H1 (cell line): ENCODE measurements at regions not wholly inside any gene's neighbourhood (a gene's known extent, or its start where the extent isn't known, plus 50 kb on each side); places are given as distances from the start of the nearest gene placed in this dataset.

Experiments used
- CTCF ChIA-PET: fragments of 300-600 bp; sonication (Branson Sonifier 250); formaldehyde crosslinking; loops from one replicate; lab custom pipeline; 2021; ENCODE audit not compliant: partially characterized antibody; lab: Charles Lee
- POLR2A ChIA-PET: fragments of 300-600 bp; sonication (Branson Sonifier 250); formaldehyde crosslinking; loops from one replicate; lab custom pipeline; 2021; ENCODE audit warnings: inconsistent platforms; ENCODE audit not compliant: partially characterized antibody; lab: Charles Lee
- DNase-seq, 2 experiments: peaks; one replicate each; pipeline versions ENCODE4 v3.0.0 to v3.0.0-alpha.2; 2010 to 2022; ENCODE audit warnings: low spot score in 2 of 2, low read depth in 1 of 2, mixed read lengths in 1 of 2
- FAIRE-seq: peaks from 2 replicates; lab custom pipeline; 2011; peaks lifted over from hg19 to GRCh38; lab: Jason Lieb, UNC
- H2AFZ ChIP-seq: 2 replicates; pipeline ENCODE4 v1.8.1; 2012; ENCODE audit warnings: low read length, inconsistent platforms
- H2AK5ac ChIP-seq: 2 replicates; pipeline ENCODE4 v1.6.1; 2013; ENCODE audit warnings: low read depth, low read length
- H2BK120ac ChIP-seq: replicated peaks from 2 replicates; pipeline ENCODE3; 2013; ENCODE audit warnings: low read depth, low read length, inconsistent platforms
- H2BK12ac ChIP-seq: 2 replicates; pipeline ENCODE4 v1.6.1; 2013; ENCODE audit warnings: low read depth, low read length
- H2BK15ac ChIP-seq: 2 replicates; pipeline ENCODE4 v1.6.1; 2013; ENCODE audit warnings: low read length
- H2BK20ac ChIP-seq: 2 replicates; pipeline ENCODE4 v1.6.1; 2013; ENCODE audit warnings: low read length
- H2BK5ac ChIP-seq: 2 replicates; pipeline ENCODE4 v1.6.1; 2013; ENCODE audit warnings: low read depth, low read length
- H3K14ac ChIP-seq: 2 replicates; pipeline ENCODE4 v1.6.1; 2013; ENCODE audit warnings: inconsistent platforms; ENCODE audit not compliant: insufficient read length
- H3K18ac ChIP-seq: 2 replicates; pipeline ENCODE4 v1.6.1; 2013; ENCODE audit warnings: low read length; ENCODE audit errors: extremely low read depth
- H3K23ac ChIP-seq: 2 replicates; pipeline ENCODE4 v1.6.1; 2013; ENCODE audit warnings: inconsistent platforms; ENCODE audit not compliant: insufficient read length
- H3K23me2 ChIP-seq: 2 replicates; pipeline ENCODE4 v1.6.1; 2013; ENCODE audit warnings: low read depth, low read length
- H3K27ac ChIP-seq: 2 replicates; pipeline ENCODE4 v1.6.1; 2011; ENCODE audit warnings: low read depth, low read length, inconsistent platforms
- H3K27me3 ChIP-seq, 4 experiments: replicated peaks in 1 of 4; 1 replicate in 1 of 4; 2 replicates in 3 of 4; pipeline versions ENCODE4 v1.6.1 to v1.8.1; 2011 to 2013; ENCODE audit warnings: low read length in 3 of 4, mild to moderate bottlenecking in 3 of 4, inconsistent platforms in 2 of 4, mixed read lengths in 2 of 4, moderate library complexity in 1 of 4; ENCODE audit not compliant: control insufficient read depth in 3 of 4, insufficient read depth in 3 of 4; ENCODE audit errors: extremely low read depth in 1 of 4
- H3K36me3 ChIP-seq, 4 experiments: 2 replicates each; pipeline versions ENCODE4 v1.6.1 to v1.8.1; 2011 to 2013; ENCODE audit warnings: mild to moderate bottlenecking in 4 of 4, low read length in 3 of 4, moderate library complexity in 2 of 4, control low read depth in 1 of 4, inconsistent platforms in 1 of 4; ENCODE audit not compliant: insufficient read depth in 4 of 4, control insufficient read depth in 2 of 4
- H3K4ac ChIP-seq: replicated peaks from 2 replicates; pipeline ENCODE3; 2013; ENCODE audit warnings: low read length, low read depth, mixed read lengths, inconsistent platforms; ENCODE audit not compliant: insufficient read length
- H3K4me1 ChIP-seq, 4 experiments: replicated peaks in 1 of 4; 1 replicate in 1 of 4; 2 replicates in 3 of 4; pipeline versions ENCODE4 v1.6.1 to v1.8.1; 2011 to 2013; ENCODE audit warnings: low read length in 3 of 4, inconsistent platforms in 2 of 4, mixed read lengths in 1 of 4; ENCODE audit not compliant: insufficient read depth in 4 of 4, control insufficient read depth in 3 of 4
- H3K4me2 ChIP-seq, 2 experiments: 2 replicates each; pipeline versions ENCODE4 v1.6.1 to v1.8.1; 2011 to 2013; ENCODE audit warnings: low read depth in 2 of 2, low read length in 2 of 2, control low read depth in 1 of 2, inconsistent platforms in 1 of 2, mild to moderate bottlenecking in 1 of 2; ENCODE audit not compliant: insufficient read depth in 1 of 2
- H3K4me3 ChIP-seq, 4 experiments: fragments of 200-600, 300-600 bp in 1 of 4; sonication (generic), shearing (Covaris generic), sonication (Bioruptor Twin) in 1 of 4; 2 replicates each; pipeline versions ENCODE4 v1.5.1 to v1.8.1; 2011 to 2016; ENCODE audit warnings: low read length in 4 of 4, low read depth in 3 of 4, control low read depth in 2 of 4, inconsistent platforms in 2 of 4, mild to moderate bottlenecking in 2 of 4, mixed read lengths in 1 of 4, moderate library complexity in 1 of 4; ENCODE audit not compliant: insufficient read depth in 2 of 4; ENCODE audit errors: extremely low read depth in 1 of 4
- H3K56ac ChIP-seq: replicated peaks from 2 replicates; pipeline ENCODE3; 2013; ENCODE audit warnings: low read depth, mild to moderate bottlenecking, mixed read lengths, low read length, inconsistent platforms; ENCODE audit not compliant: insufficient read length
- H3K79me1 ChIP-seq: 2 replicates; pipeline ENCODE4 v1.6.1; 2013; ENCODE audit warnings: low read depth, low read length, control low read depth
- H3K79me2 ChIP-seq, 2 experiments: 2 replicates each; pipeline versions ENCODE4 v1.6.1 to v1.8.1; 2012 to 2013; ENCODE audit warnings: low read length in 2 of 2, mild to moderate bottlenecking in 2 of 2, inconsistent platforms in 1 of 2; ENCODE audit not compliant: insufficient read depth in 2 of 2, control insufficient read depth in 1 of 2
- H3K9ac ChIP-seq, 4 experiments: replicated peaks in 1 of 4; 1 replicate in 1 of 4; 2 replicates in 3 of 4; pipeline versions ENCODE4 v1.6.1 to v1.8.1; 2011 to 2013; ENCODE audit warnings: low read depth in 3 of 4, low read length in 3 of 4, control low read depth in 2 of 4, mild to moderate bottlenecking in 2 of 4, moderate library complexity in 2 of 4, inconsistent platforms in 1 of 4; ENCODE audit errors: extremely low read depth in 1 of 4
- H3K9me3 ChIP-seq, 2 experiments: 2 replicates each; pipeline versions ENCODE4 v1.6.1 to v1.8.1; 2012 to 2013; ENCODE audit warnings: mild to moderate bottlenecking in 2 of 2, moderate library complexity in 2 of 2, control low read depth in 1 of 2, inconsistent platforms in 1 of 2, low read depth in 1 of 2, low read length in 1 of 2, mixed read lengths in 1 of 2; ENCODE audit not compliant: insufficient read depth in 2 of 2
- H4K20me1 ChIP-seq, 2 experiments: replicated peaks in 1 of 2; 2 replicates each; pipeline versions ENCODE3 to v1.8.1; 2011 to 2013; ENCODE audit warnings: inconsistent platforms in 2 of 2, low read length in 2 of 2, mild to moderate bottlenecking in 1 of 2; ENCODE audit not compliant: insufficient read depth in 2 of 2, control insufficient read depth in 1 of 2
- H4K5ac ChIP-seq: 2 replicates; pipeline ENCODE4 v1.6.1; 2013; ENCODE audit warnings: low read length, low read depth, mixed read lengths, inconsistent platforms; ENCODE audit not compliant: insufficient read length
- H4K8ac ChIP-seq: 2 replicates; pipeline ENCODE4 v1.8.0; 2013; ENCODE audit warnings: mild to moderate bottlenecking, moderate library complexity, low read length, inconsistent platforms; ENCODE audit not compliant: insufficient read depth; ENCODE audit errors: extremely low read depth
- H4K91ac ChIP-seq: replicated peaks from 2 replicates; pipeline ENCODE3; 2013; ENCODE audit warnings: low read length, mixed read lengths, inconsistent platforms; ENCODE audit not compliant: insufficient read length
- BRCA1 ChIP-seq: IDR thresholded peaks from 2 replicates; pipeline ENCODE4 v1.6.1; 2012; ENCODE audit warnings: low read depth, low read length, improper control_type of control experiment
- CHD2 ChIP-seq: IDR thresholded peaks from 2 replicates; pipeline ENCODE4 v1.6.1; 2012; ENCODE audit warnings: low read length, improper control_type of control experiment
- CTBP2 ChIP-seq: IDR thresholded peaks from 2 replicates; pipeline ENCODE4 v1.7.0; 2011; ENCODE audit warnings: borderline replicate concordance, mild to moderate bottlenecking, moderate library complexity, mixed read lengths, low read length; ENCODE audit not compliant: insufficient read depth, insufficient read length
- FOSL1 ChIP-seq: IDR thresholded peaks from 2 replicates; pipeline ENCODE4 v1.6.1; 2011; ENCODE audit warnings: mild to moderate bottlenecking, low read depth, low read length, moderate library complexity; ENCODE audit not compliant: insufficient read depth
- GABPA ChIP-seq: IDR thresholded peaks from 2 replicates; pipeline ENCODE4 v1.6.1; 2011; ENCODE audit warnings: mild to moderate bottlenecking, low read length, moderate library complexity, borderline replicate concordance; ENCODE audit not compliant: insufficient read depth
- GTF2F1 ChIP-seq: IDR thresholded peaks from 2 replicates; pipeline ENCODE4 v1.6.1; 2012; ENCODE audit warnings: low read depth, low read length, improper control_type of control experiment, borderline replicate concordance
- MAFK ChIP-seq: IDR thresholded peaks from 2 replicates; pipeline ENCODE4 v1.6.1; 2012; ENCODE audit warnings: low read depth, mild to moderate bottlenecking, improper control_type of control experiment, low read length
- NANOG ChIP-seq: IDR thresholded peaks from 2 replicates; pipeline ENCODE4 v1.6.1; 2011; ENCODE audit warnings: low read length, low read depth, mild to moderate bottlenecking, inconsistent platforms; ENCODE audit not compliant: insufficient read depth, poor library complexity, severe bottlenecking
- POLR2A ChIP-seq, 2 experiments: IDR thresholded peaks; 1 replicate in 1 of 2; 2 replicates in 1 of 2; pipeline ENCODE4 v1.6.1; 2011; ENCODE audit warnings: low read depth in 2 of 2, low read length in 2 of 2, mild to moderate bottlenecking in 2 of 2; ENCODE audit errors: control extremely low read depth in 1 of 2
- SRF ChIP-seq: IDR thresholded peaks from 2 replicates; pipeline ENCODE4 v1.6.1; 2011; ENCODE audit warnings: mild to moderate bottlenecking, low read depth, low read length, moderate library complexity
- TAF1 ChIP-seq: IDR thresholded peaks from 2 replicates; pipeline ENCODE4 v1.6.1; 2011; ENCODE audit warnings: mild to moderate bottlenecking, low read depth, low read length
- TAF7 ChIP-seq: optimal IDR thresholded peaks from 2 replicates; pipeline ENCODE3; 2011; ENCODE audit warnings: low read depth, mild to moderate bottlenecking, inconsistent platforms, low read length, moderate library complexity, borderline replicate concordance
- TBP ChIP-seq: IDR thresholded peaks from 2 replicates; pipeline ENCODE4 v1.6.1; 2011; ENCODE audit warnings: low read depth, low read length, improper control_type of control experiment
- ZNF274 ChIP-seq: IDR thresholded peaks from 2 replicates; pipeline ENCODE4 v1.7.0; 2012; ENCODE audit warnings: low read length, borderline replicate concordance; ENCODE audit errors: extremely low read depth
- WGBS, 2 experiments: shearing (Covaris generic) in 1 of 2; methylation state at CpG; one replicate each; pipeline versions ENCODE4 v1.1.6 to v1.1.7; 2013 to 2015; ENCODE audit warnings: low lambda C conversion rate in 2 of 2, mixed read lengths in 2 of 2, inconsistent platforms in 1 of 2, low coverage in 1 of 2, missing lambda C conversion rate in 1 of 2; ENCODE audit not compliant: insufficient replicate concordance in 2 of 2, insufficient coverage in 1 of 2, insufficient read length in 1 of 2; ENCODE audit errors: extremely low coverage in 1 of 2, missing lambda C conversion rate in 1 of 2; 5-methylcytosine and 5-hydroxymethylcytosine counted together
- TF ChIP-seq, protein P1 (sequence below): IDR thresholded peaks from 2 replicates; pipeline ENCODE4 v1.6.1; 2012; ENCODE audit warnings: inconsistent platforms

GRCh38 chr21:27498025-27498424, 531.1 kb upstream of the ADAMTS5 start:
- Histone ChIP-seq H3K4me1 (no peaks in the 10 kb centered on the region), H4K5ac (no peak overlapping the region), H3K9me3 (no peaks in the 10 kb centered on the region), H2BK15ac (no peak overlapping the region), H4K20me1 (no peaks in the 10 kb centered on the region), H4K91ac (no peak overlapping the region), H3K27ac (no peak overlapping the region), H3K4ac (no peak overlapping the region), H2AFZ (peak overlapping the region; percentile 85; the same call in 1 of the 2 replicates), H3K14ac (no peak overlapping the region), H2AK5ac (no peak overlapping the region), H3K23me2 (no peaks in the 10 kb centered on the region), H2BK12ac (no peak overlapping the region), H2BK5ac (no peak overlapping the region), H3K23ac (no peak overlapping the region), H3K27me3 (no peaks in the 10 kb centered on the region), H3K18ac (no peak overlapping the region), H2BK120ac (no peak overlapping the region), H3K79me2 (no peaks in the 10 kb centered on the region), H3K56ac (no peak overlapping the region), H3K4me3 (no peak overlapping the region), H3K79me1 (no peaks in the 10 kb centered on the region), H3K9ac (no peak overlapping the region; a peak in 1 of 7 replicates), H2BK20ac (no peak overlapping the region), H3K36me3 (no peaks in the 10 kb centered on the region), H4K8ac (no peak overlapping the region), H3K4me2 (no peak overlapping the region)
- FAIRE-seq (no peak), DNase-seq (no peak)
- 76% methylated on average over 3 of the region's 3 CpGs; no CpG with 5 or more reads in 1 of the 2 experiments for WGBS, 2 experiments
- POLR2A ChIA-PET = no interaction called here
- CTCF ChIA-PET = interaction anchor here (0.5 to 0.6 kb wide), 2 partner anchors 9 to 366 kb away, joined by 3 read pairs; no protein-coding TSS in a partner anchor
- no peak for TF ChIP-seq CTBP2
- TF ChIP-seq, protein P1, sequence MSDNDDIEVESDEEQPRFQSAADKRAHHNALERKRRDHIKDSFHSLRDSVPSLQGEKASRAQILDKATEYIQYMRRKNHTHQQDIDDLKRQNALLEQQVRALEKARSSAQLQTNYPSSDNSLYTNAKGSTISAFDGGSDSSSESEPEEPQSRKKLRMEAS = no peak
- TF ChIP-seq MAFK = no peak
- TF ChIP-seq GTF2F1 = no peak
- no peak for TF ChIP-seq TBP
- TF ChIP-seq TAF1 = no peak
- no peak for TF ChIP-seq TAF7
- TF ChIP-seq GABPA = no peak
- TF ChIP-seq FOSL1 = no peak
- TF ChIP-seq BRCA1 = no peak
- TF ChIP-seq SRF = no peak
- no peak for TF ChIP-seq CHD2
- TF ChIP-seq ZNF274 = no peak
- TF ChIP-seq POLR2A (IDR thresholded peaks at IDR 0.05; ENCODE audit: control extremely low read depth in 1 of 2, low read depth in 2 of 2, low read length in 2 of 2) = no peak
- TF ChIP-seq NANOG = no peak
